Ovary (tissue), 7 donors: ENCODE measurements at regions not wholly inside any gene's neighbourhood (a gene's known extent, or its start where the extent isn't known, plus 50 kb on each side); places are given as distances from the start of the nearest gene placed in this dataset.

ENCODE experiments used
- DNase-seq, 5 donors: peaks; one replicate each; pipeline ENCODE4 v3.0.0-alpha.2; 2019 to 2020
- H3K27ac ChIP-seq, 2 donors: fragments of 200-600 bp; one replicate each; pipeline versions ENCODE4 v1.5.1 to v1.8.0; 2019 to 2022
- H3K27me3 ChIP-seq: fragments of 200-600 bp; one replicate; pipeline ENCODE4 v1.8.0; 2022
- H3K36me3 ChIP-seq: fragments of 200-600 bp; sonication (generic); one replicate; pipeline ENCODE4 v1.5.1; 2019
- H3K4me1 ChIP-seq: one replicate; pipeline ENCODE4 v1.8.1; 2013; ENCODE audit warnings: mild to moderate bottlenecking, moderate library complexity; ENCODE audit not compliant: insufficient read depth
- H3K4me3 ChIP-seq: fragments of 200-600 bp; sonication (generic); one replicate; pipeline ENCODE4 v1.5.1; 2017
- H3K9me3 ChIP-seq, 2 donors: fragments of 200-600 bp in 1 of 2; sonication (generic) in 1 of 2; one replicate each; pipeline versions ENCODE4 v1.5.1 to v1.8.1; 2013 to 2019; ENCODE audit warnings: mild to moderate bottlenecking in 1 of 2, moderate library complexity in 1 of 2
- EP300 ChIP-seq: sonication (generic); formaldehyde crosslinking; IDR thresholded peaks from one replicate; pipeline ENCODE4 v1.6.1; 2017; ENCODE audit warnings: antibody characterized with exemption
- POLR2A ChIP-seq: fragments of 450-650 bp; IDR thresholded peaks from one replicate; pipeline ENCODE4 v1.6.1; 2017; ENCODE audit warnings: antibody characterized with exemption, mild to moderate bottlenecking, moderate library complexity
- WGBS, 3 donors: extraction: QIAGEN DNeasy Blood & Tissue Kit in 1 of 3; methylation state at CpG; one replicate each; pipeline versions ENCODE4 v1.1.5 to v1.1.7; 2013 to 2017; 5-methylcytosine and 5-hydroxymethylcytosine counted together
- intact Hi-C, 4 donors: fragments of 100-400 bp; cut with DNase I; formaldehyde crosslinking; loops; one replicate each; pipeline versions ENCODE4 v1.11.0 to v1.15.1; 2022 to 2023
- TF ChIP-seq, protein P1 (sequence below), 3 donors: fragments of 450-650 bp in 2 of 3; fragments of 200-600 bp in 1 of 3; IDR thresholded peaks; one replicate each; pipeline versions ENCODE4 v1.5.1 to v1.8.0; 2016 to 2022; ENCODE audit warnings: antibody characterized with exemption in 3 of 3, mild to moderate bottlenecking in 1 of 3
- donor health status: DM: no; HTN: no; CAD: no; lungs with moderate emphysema.
- donor health status: DM: no; HTN: no; CAD: no.
- donor health status: Bipolar disorder and iron deficiency.
- donor health status: DM: no; HTN: no; CAD: no.
- donor health status: DM: yes; HTN: yes; CAD: no.

DNA sequence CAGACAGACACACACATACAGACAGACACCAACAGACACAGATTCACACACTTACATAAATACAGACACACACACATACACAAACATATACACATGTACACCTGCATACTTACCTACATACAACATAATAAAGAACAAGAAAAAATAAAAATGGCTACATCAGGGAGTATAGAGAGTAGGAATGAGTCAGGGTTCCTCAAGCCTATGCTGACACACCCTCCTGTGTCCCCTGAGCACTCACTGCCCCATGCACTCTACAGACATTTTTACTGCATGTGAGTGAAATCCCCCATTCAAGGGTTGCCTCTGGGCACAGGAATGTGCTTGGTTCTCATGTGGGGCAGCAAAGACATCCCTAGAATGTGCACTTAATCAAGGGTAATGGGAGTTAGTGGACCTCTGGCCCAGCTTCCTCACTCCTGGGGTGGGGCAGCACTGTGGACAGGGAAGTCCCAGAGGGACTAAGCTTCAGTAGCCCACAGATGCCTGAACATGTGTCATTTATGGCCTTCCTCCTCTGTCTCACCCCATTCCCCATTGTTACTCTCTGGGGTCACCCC, 185.9 kb upstream of the FOXA2 start:
- TF ChIP-seq POLR2A (no peak), EP300 (no peak)
- TF ChIP-seq, protein P1, sequence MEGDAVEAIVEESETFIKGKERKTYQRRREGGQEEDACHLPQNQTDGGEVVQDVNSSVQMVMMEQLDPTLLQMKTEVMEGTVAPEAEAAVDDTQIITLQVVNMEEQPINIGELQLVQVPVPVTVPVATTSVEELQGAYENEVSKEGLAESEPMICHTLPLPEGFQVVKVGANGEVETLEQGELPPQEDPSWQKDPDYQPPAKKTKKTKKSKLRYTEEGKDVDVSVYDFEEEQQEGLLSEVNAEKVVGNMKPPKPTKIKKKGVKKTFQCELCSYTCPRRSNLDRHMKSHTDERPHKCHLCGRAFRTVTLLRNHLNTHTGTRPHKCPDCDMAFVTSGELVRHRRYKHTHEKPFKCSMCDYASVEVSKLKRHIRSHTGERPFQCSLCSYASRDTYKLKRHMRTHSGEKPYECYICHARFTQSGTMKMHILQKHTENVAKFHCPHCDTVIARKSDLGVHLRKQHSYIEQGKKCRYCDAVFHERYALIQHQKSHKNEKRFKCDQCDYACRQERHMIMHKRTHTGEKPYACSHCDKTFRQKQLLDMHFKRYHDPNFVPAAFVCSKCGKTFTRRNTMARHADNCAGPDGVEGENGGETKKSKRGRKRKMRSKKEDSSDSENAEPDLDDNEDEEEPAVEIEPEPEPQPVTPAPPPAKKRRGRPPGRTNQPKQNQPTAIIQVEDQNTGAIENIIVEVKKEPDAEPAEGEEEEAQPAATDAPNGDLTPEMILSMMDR (IDR thresholded peaks at IDR 0.05): no peak
- intact Hi-C loops: no loop called here
- H3K27ac ChIP-seq: no peak overlapping the region
- DNase-seq: no peak
- H3K27me3 ChIP-seq: no peaks in the 10 kb centered on the region
- H3K4me1 ChIP-seq: no peaks in the 10 kb centered on the region
- H3K9me3 ChIP-seq: no peaks in the 10 kb centered on the region
- no peak overlapping the region for H3K4me3 ChIP-seq
- H3K36me3 ChIP-seq: no peaks in the 10 kb centered on the region

DNA sequence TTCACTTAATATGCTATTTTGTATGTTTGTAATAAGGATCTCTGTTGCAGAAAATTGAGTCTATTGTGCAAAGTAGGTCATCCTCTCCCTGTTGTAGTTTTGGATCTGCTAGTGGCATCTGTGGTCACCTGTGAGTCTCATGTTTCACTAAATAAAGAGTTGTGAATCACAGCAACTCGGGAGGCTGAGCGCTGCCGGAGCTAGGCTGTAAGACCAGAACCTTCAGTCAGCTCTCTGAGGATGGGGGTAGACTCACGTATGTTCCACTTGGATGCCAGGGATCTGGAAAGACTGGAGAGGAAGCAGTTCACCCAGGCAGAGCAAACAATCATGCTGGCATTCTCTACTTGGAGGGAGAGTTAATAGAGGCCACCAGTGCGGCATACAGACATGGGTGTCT, 187.3 kb upstream of the FOXA2 start:
- H3K9me3 ChIP-seq: no peaks in the 10 kb centered on the region
- no peaks in the 10 kb centered on the region for H3K27me3 ChIP-seq
- intact Hi-C loops: no loop called here
- WGBS, 3 donors: 72 to 86% (median 82%) methylated on average over 5 of the region's 5 CpGs
- no peak for DNase-seq
- no peak overlapping the region for H3K27ac ChIP-seq
- H3K4me1 ChIP-seq: no peaks in the 10 kb centered on the region
- no peak overlapping the region for H3K4me3 ChIP-seq
- TF ChIP-seq, protein P1 (IDR thresholded peaks at IDR 0.05): no peak
- no peak for TF ChIP-seq EP300
- TF ChIP-seq POLR2A: no peak
- no peaks in the 10 kb centered on the region for H3K36me3 ChIP-seq

- Histone ChIP-seq H3K27ac (no peak overlapping the region), H3K36me3 (no peaks in the 10 kb centered on the region), H3K9me3 (no peaks in the 10 kb centered on the region), H3K4me1 (no peaks in the 10 kb centered on the region), H3K4me3 (no peak overlapping the region), H3K27me3 (no peaks in the 10 kb centered on the region)
- no peak for TF ChIP-seq EP300
- TF ChIP-seq, protein P1 (IDR thresholded peaks at IDR 0.05): no peak
- no peak for TF ChIP-seq POLR2A
- DNase-seq: no peak
- intact Hi-C loops: no loop called here
- 57 to 61% (median 61%) methylated on average over 3 of the region's 3 CpGs for WGBS, 3 donors
Observed at GRCh38 chr20:22773344-22773743, 189.0 kb upstream of the FOXA2 start.

DNA sequence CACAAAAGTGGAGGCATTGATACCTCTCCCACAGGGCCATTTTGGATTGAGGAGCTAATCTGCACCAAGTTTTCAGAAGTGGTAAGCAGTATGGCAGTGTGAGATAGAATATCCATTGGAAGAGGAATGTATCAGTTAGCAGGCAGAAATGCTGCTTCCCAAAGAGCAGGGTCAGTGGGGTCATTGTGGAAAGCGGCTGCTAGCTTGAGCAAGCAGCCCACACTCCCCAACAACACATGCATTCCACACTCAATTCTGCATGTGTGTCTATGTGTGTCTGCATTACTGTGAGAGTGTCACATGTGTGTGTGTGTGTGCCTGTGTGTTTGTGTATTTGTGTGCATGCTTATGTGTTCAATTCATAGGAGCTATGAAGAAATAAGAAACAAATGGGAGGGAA, 190.9 kb upstream of the FOXA2 start:
- no peaks in the 10 kb centered on the region for H3K36me3 ChIP-seq
- no peak overlapping the region for H3K27ac ChIP-seq
- H3K4me3 ChIP-seq: no peak overlapping the region
- intact Hi-C loops: no loop called here
- WGBS, 3 donors: 48 to 78% (median 73%) methylated on average over 1 of the region's 1 CpG
- no peaks in the 10 kb centered on the region for H3K27me3 ChIP-seq
- H3K4me1 ChIP-seq: no peaks in the 10 kb centered on the region
- no peak for DNase-seq
- TF ChIP-seq EP300 (no peak), POLR2A (no peak)
- TF ChIP-seq, protein P1 (IDR thresholded peaks at IDR 0.05): no peak
- no peaks in the 10 kb centered on the region for H3K9me3 ChIP-seq
